Lower leg skin (tissue), 4 donors: ENCODE measurements at regions not wholly inside any gene's neighbourhood (a gene's known extent, or its start where the extent isn't known, plus 50 kb on each side); places are given as distances from the start of the nearest gene placed in this dataset.
"Not testable (repeated sequence)": the region's sequence is repeated elsewhere in the genome, so short reads cannot be mapped to it uniquely, and the experiment has no call there.

Experiments used
- DNase-seq, 2 donors: peaks; one replicate each; pipeline ENCODE4 v3.0.0-alpha.2; 2019; ENCODE audit warnings: low spot score in 2 of 2
- H3K4me3 ChIP-seq: fragments of 200-600 bp; sonication (generic); 2 replicates; pipeline ENCODE4 v1.5.1; 2017; ENCODE audit warnings: mild to moderate bottlenecking, low read depth; ENCODE audit not compliant: poor library complexity, severe bottlenecking
- CTCF ChIP-seq, 3 donors: fragments of 450-650 bp; IDR thresholded peaks; one replicate each; pipeline ENCODE4 v1.5.1; 2016; ENCODE audit warnings: antibody characterized with exemption in 3 of 3, mild to moderate bottlenecking in 3 of 3, moderate library complexity in 2 of 3
- POLR2A ChIP-seq, 2 donors: fragments of 450-650 bp; IDR thresholded peaks; one replicate each; pipeline ENCODE4 v1.6.1; 2016 to 2017; ENCODE audit warnings: antibody characterized with exemption in 2 of 2, mild to moderate bottlenecking in 1 of 2, moderate library complexity in 1 of 2
- WGBS, 2 donors: methylation state at CpG; one replicate each; pipeline ENCODE4 v1.1.5; 2018; 5-methylcytosine and 5-hydroxymethylcytosine counted together
- intact Hi-C: fragments of 100-400 bp; cut with DNase I; formaldehyde crosslinking; loops from one replicate; pipeline ENCODE4 v1.15.0; 2023; ENCODE audit warnings: low total_unique reads

- intact Hi-C loops = no loop called here
- TF ChIP-seq CTCF (IDR thresholded peaks at IDR 0.05) (no peak), POLR2A (IDR thresholded peaks at IDR 0.05) (no peak)
These were observed 777.6 kb upstream of the NCAM2 start for GRCh38 chr21:20220586-20220985.

GRCh38 chr21:20221981-20222380 is 776.2 kb upstream of the NCAM2 start:
- H3K4me3 ChIP-seq, DNase-seq, intact Hi-C loops: not testable (repeated sequence)
- WGBS, 2 donors = 89 to 90% methylated on average over 12 of the region's 12 CpGs

More at GRCh38 chr21:20220586-20220985, 777.6 kb upstream of the NCAM2 start:
- no peak for DNase-seq
- no peak overlapping the region for H3K4me3 ChIP-seq

- H3K4me3 ChIP-seq, DNase-seq, intact Hi-C loops: not testable (repeated sequence)
- WGBS, 2 donors = 42 to 46% methylated on average over 1 of the region's 1 CpG
These were observed 761.6 kb upstream of the NCAM2 start for GRCh38 chr21:20236649-20237048.

- intact Hi-C loops = no loop called here
- DNase-seq = no peak
- TF ChIP-seq POLR2A (IDR thresholded peaks at IDR 0.05) (no peak), CTCF (IDR thresholded peaks at IDR 0.05) (no peak)
- no peak overlapping the region for H3K4me3 ChIP-seq
- WGBS, 2 donors = 80 to 81% methylated on average over 1 of the region's 1 CpG
These were observed 748.8 kb upstream of the NCAM2 start for GRCh38 chr21:20249401-20249800.

- intact Hi-C loops = no loop called here
- no peak for TF ChIP-seq CTCF (IDR thresholded peaks at IDR 0.05)
- no peak for TF ChIP-seq POLR2A (IDR thresholded peaks at IDR 0.05)
- WGBS, 2 donors = 52 to 53% methylated on average over 3 of the region's 3 CpGs
- DNase-seq = no peak
- H3K4me3 ChIP-seq = no peak overlapping the region
These were observed 747.9 kb upstream of the NCAM2 start for GRCh38 chr21:20250337-20250736.

GRCh38 chr21:20253261-20253660 is 744.9 kb upstream of the NCAM2 start:
- intact Hi-C loops = no loop called here
- DNase-seq = no peak
- 90 to 92% methylated on average over 3 of the region's 3 CpGs for WGBS, 2 donors
- TF ChIP-seq POLR2A (IDR thresholded peaks at IDR 0.05) (no peak), CTCF (IDR thresholded peaks at IDR 0.05) (no peak)
- H3K4me3 ChIP-seq = no peak overlapping the region

- 85 to 88% methylated on average over 4 of the region's 4 CpGs for WGBS, 2 donors
- TF ChIP-seq CTCF (IDR thresholded peaks at IDR 0.05) = no peak
- intact Hi-C loops = no loop called here
These were observed 743.2 kb upstream of the NCAM2 start for GRCh38 chr21:20254964-20255363.

More at GRCh38 chr21:20254964-20255363, 743.2 kb upstream of the NCAM2 start:
- no peak overlapping the region for H3K4me3 ChIP-seq
- DNase-seq = no peak
